ENCODE measurements at regions not wholly inside any gene's neighbourhood (a gene's known extent, or its start where the extent isn't known, plus 50 kb on each side); places are given as distances from the start of the nearest gene placed in this dataset.

GRCh38 chr3:190989218-190989617 is 126.7 kb upstream of the GMNC start:
- TF ChIP-seq CTCF (IDR thresholded peaks at IDR 0.05; ENCODE audit: low read length) (no peak), EZH2 (optimal IDR thresholded peaks at IDR 0.05; ENCODE audit: low read depth, low read length) (no peak)
